Stomach smooth muscle (tissue), 2 donors: ENCODE measurements at regions not wholly inside any gene's neighbourhood (a gene's known extent, or its start where the extent isn't known, plus 50 kb on each side); places are given as distances from the start of the nearest gene placed in this dataset.

Experiments
- H3K27ac ChIP-seq: one replicate; pipeline ENCODE4 v1.7.0; 2013; ENCODE audit warnings: mild to moderate bottlenecking, low read length, inconsistent platforms
- H3K27me3 ChIP-seq, 2 donors: one replicate each; pipeline ENCODE4 v1.7.0; 2013; ENCODE audit warnings: low read length in 2 of 2; ENCODE audit not compliant: insufficient read depth in 2 of 2, control insufficient read depth in 1 of 2
- H3K36me3 ChIP-seq, 2 donors: one replicate each; pipeline ENCODE4 v1.7.0; 2013; ENCODE audit warnings: low read length in 2 of 2; ENCODE audit not compliant: control insufficient read depth in 2 of 2, insufficient read depth in 2 of 2
- H3K4me1 ChIP-seq: one replicate; pipeline ENCODE4 v1.7.0; 2013; ENCODE audit warnings: low read length; ENCODE audit not compliant: control insufficient read depth, insufficient read depth
- H3K4me3 ChIP-seq, 2 donors: one replicate each; pipeline ENCODE4 v1.7.0; 2013; ENCODE audit warnings: low read length in 2 of 2
- H3K9ac ChIP-seq, 2 donors: one replicate each; pipeline ENCODE4 v1.7.0; 2013; ENCODE audit warnings: low read length in 2 of 2, mild to moderate bottlenecking in 1 of 2
- H3K9me3 ChIP-seq, 2 donors: one replicate each; pipeline ENCODE4 v1.7.0; 2013; ENCODE audit warnings: low read length in 2 of 2; ENCODE audit not compliant: control insufficient read depth in 2 of 2
- donor health status: healthy.
- donor health status: Pancreatic carcinoma.

DNA sequence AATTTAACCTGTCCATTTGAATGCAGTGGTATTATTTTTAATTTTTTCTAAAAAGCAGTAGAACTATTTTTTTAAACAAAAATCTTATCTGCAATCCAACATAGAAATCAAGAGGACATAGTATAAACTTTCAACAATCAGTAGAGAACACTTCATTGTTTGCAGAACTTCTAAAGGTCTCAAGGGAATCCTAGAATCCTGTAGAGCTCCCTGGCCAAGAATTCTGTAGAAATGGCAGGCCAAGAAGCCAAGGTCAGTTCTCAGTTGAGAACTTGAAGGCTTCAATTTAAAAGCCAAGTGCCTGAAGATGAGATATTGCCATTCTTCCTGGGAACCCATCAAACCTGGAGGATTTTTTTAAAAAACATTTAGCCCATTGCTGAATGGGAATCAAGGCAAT is 199.2 kb upstream of the KLF4 start:
- no peaks in the 10 kb centered on the region for H3K4me1 ChIP-seq
- H3K36me3 ChIP-seq: no peaks in the 10 kb centered on the region
- no peak overlapping the region for H3K9ac ChIP-seq
- no peak overlapping the region for H3K27ac ChIP-seq
- H3K27me3 ChIP-seq: no peaks in the 10 kb centered on the region
- no peak overlapping the region for H3K4me3 ChIP-seq
- no peaks in the 10 kb centered on the region for H3K9me3 ChIP-seq

DNA sequence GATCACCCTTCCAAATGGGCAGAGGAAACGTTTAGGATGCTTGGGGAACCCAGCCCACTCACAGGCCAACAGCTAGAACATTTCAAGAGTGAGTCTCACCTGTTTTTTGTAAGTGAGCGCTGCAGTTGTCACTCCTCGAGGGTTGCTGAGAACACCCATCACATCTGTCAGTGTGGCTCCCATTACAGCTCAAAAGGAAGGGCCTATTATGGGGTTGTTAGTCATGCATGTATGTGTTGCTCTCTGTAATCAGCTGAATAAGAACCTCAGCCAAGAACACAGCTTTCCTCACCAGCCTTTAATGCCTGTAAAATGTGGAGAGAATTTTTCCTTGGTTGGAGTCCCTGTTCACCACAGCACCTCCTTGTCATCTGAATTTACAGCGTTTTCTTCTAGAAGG is 196.3 kb upstream of the KLF4 start:
- Histone ChIP-seq H3K4me1 (no peaks in the 10 kb centered on the region), H3K27ac (no peak overlapping the region), H3K9me3 (no peaks in the 10 kb centered on the region), H3K9ac (no peak overlapping the region), H3K36me3 (no peaks in the 10 kb centered on the region), H3K27me3 (no peaks in the 10 kb centered on the region), H3K4me3 (no peak overlapping the region)

DNA sequence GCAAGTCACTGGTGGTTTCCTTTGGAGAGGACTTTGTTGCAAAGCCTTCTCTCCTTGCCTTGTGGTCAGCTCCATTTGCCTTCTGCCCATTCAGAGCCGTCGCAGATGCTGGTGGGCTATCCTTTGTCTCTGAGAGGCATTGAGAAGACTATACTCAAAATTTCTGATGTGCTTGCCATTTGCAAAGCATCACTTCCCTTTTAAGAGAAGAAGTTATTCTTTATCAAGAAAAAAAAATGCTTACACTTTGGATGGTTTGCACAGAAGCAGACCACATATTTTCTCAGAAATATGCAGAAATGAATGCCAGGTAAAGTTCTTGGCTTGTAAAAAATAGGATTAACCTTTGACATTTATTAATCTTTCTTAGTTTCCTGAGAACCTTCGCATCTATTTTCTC is 195.8 kb upstream of the KLF4 start:
- Histone ChIP-seq H3K27ac (no peak overlapping the region), H3K9me3 (no peaks in the 10 kb centered on the region), H3K9ac (no peak overlapping the region), H3K27me3 (no peaks in the 10 kb centered on the region), H3K4me1 (no peaks in the 10 kb centered on the region), H3K4me3 (no peak overlapping the region), H3K36me3 (no peaks in the 10 kb centered on the region)

DNA sequence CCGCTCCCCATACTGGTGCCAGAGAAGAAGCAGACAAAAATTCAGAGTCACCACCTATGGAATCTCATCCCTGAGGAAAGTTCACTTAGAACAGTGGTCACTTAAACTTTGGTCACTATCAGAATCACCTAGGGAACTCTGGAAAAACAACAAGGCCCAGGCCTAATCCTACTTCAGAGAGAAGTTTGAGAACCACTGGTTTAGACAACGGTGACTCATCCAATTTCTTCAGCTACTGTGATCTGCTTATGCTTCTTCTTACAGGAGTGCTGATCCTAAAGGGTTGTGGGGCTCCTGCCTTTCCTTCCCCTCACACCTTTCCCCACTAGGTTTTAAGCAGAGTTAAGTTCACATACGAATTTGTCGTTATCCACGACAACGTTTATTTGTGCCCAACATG is 194.7 kb upstream of the KLF4 start:
- no peak overlapping the region for H3K4me3 ChIP-seq
- no peaks in the 10 kb centered on the region for H3K4me1 ChIP-seq
- no peaks in the 10 kb centered on the region for H3K27me3 ChIP-seq
- H3K36me3 ChIP-seq: no peaks in the 10 kb centered on the region
- no peak overlapping the region for H3K27ac ChIP-seq
- H3K9ac ChIP-seq: no peak overlapping the region
- H3K9me3 ChIP-seq: no peaks in the 10 kb centered on the region

DNA sequence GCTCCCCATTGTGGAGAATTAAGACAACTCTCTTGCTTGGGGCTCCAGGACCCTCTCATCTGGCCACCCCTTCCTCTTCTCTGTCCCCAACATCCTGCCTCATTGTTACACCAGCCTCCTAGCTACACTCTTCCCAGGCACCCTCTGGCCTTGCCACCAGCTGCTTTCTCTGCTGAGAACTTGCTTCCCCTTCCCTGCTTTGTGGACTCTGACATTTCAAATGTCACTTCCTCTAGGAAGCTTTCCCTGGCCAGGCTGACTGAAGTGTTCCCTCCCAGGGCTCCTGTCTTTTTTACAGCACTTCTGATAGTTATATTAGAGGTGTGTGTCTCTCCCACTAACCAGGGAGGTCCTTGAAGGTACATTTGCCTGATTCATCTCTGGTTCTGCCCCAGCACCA is 194.0 kb upstream of the KLF4 start:
- Histone ChIP-seq H3K27ac (no peak overlapping the region), H3K9me3 (no peaks in the 10 kb centered on the region), H3K9ac (no peak overlapping the region), H3K4me3 (no peak overlapping the region), H3K4me1 (no peaks in the 10 kb centered on the region), H3K36me3 (no peaks in the 10 kb centered on the region), H3K27me3 (no peaks in the 10 kb centered on the region)

DNA sequence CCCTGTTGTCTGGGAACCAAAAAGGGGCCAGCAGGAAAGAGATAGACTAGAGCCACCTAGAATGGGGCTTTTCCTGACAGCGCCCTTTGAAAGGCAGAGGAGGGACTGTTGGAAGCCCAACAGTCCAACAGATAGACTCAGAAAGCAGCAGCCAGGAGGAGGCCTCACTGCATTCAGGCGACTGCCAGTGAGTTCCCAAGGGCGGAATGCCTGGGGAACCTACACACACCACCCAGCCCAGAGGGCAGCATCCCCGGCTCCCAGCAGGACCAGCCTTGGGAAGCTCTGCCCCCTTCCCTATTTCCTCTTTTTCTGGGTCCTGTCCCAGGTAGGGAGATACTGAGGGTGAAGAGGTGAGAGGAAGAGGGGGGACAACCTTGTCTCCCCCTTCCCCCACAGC is 192.4 kb upstream of the KLF4 start:
- Histone ChIP-seq H3K4me3 (no peak overlapping the region), H3K27me3 (no peaks in the 10 kb centered on the region), H3K9ac (no peak overlapping the region)

DNA sequence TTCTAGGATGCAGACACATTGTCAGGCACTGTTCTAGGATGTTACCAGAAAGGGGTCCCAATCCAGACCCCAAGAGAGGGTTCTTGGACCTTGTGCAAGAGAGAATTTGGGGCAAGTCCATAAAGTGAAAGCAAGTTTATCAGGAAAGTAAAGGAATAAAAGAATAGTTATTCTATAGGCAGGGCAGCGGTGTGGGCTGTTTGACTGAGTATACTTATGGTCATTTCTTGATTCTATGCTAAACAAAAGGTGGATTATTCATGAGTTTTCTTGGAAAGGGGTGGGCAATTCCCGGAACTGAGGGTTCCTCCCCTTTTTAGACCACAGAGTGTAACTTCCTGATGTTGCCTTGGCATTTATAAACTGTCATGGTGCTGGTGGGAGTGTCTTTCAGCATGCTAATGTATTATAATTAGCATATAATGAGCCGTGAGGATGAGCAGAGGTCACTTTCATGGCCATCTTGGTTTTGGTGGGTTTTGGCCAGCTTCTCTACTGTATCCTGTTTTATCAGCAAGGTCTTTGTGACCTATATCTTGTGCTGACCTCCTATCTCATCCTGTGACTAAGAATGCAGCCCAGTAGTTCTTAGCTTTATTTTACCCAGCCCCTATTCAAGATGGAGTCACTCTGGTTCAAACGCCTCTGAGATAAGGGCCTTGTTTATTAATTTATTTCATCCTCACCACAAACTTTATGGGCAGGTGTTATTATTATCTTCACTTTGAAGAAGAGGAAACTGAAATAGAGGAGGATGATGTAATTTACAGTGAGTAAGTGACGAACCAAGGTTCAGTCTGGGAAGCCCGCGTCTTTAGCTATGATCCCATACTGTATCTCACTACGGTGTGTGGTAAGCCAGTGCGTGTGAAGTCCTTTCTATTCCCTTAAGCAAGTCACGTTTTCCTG is 186.0 kb upstream of the KLF4 start:
- Histone ChIP-seq H3K4me1 (no peaks in the 10 kb centered on the region), H3K9me3 (no peaks in the 10 kb centered on the region), H3K4me3 (no peak overlapping the region), H3K27ac (no peak overlapping the region), H3K36me3 (no peaks in the 10 kb centered on the region), H3K27me3 (no peaks in the 10 kb centered on the region), H3K9ac (no peak overlapping the region)

More for the DNA sequence above, 192.4 kb upstream of the KLF4 start:
- H3K4me1 ChIP-seq: no peaks in the 10 kb centered on the region
- no peaks in the 10 kb centered on the region for H3K36me3 ChIP-seq
- no peak overlapping the region for H3K27ac ChIP-seq
- H3K9me3 ChIP-seq: no peaks in the 10 kb centered on the region

DNA sequence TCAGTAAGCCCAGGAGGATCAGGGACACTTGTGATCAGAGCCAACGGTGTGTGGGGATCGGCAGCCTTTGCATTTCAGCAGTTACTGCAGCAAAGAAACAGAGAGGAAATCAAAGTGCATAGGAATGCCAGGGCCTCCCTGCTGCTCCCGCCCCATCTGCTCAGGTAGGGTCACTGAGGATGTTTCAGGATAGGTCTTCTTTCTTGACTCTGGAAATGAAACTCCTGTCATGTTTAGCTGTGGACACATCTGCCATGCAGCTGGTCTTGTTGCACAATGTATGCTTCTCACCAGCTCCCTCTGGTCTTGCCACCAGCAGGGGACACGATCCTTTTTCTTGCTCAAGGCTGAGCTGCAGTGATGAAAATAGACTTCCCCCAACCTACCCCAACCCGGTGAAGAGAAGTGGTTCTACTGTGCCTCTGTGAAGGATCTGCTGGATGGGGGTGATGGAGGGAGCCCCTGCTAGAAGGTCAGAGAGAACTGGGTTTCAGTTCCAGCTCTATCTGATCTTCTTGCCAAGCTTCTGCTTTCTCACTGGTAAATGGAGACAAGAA is 185.2 kb upstream of the KLF4 start:
- Histone ChIP-seq H3K27ac (no peak overlapping the region), H3K9ac (no peak overlapping the region), H3K4me3 (no peak overlapping the region), H3K9me3 (no peaks in the 10 kb centered on the region), H3K27me3 (no peaks in the 10 kb centered on the region), H3K36me3 (no peaks in the 10 kb centered on the region), H3K4me1 (no peaks in the 10 kb centered on the region)

DNA sequence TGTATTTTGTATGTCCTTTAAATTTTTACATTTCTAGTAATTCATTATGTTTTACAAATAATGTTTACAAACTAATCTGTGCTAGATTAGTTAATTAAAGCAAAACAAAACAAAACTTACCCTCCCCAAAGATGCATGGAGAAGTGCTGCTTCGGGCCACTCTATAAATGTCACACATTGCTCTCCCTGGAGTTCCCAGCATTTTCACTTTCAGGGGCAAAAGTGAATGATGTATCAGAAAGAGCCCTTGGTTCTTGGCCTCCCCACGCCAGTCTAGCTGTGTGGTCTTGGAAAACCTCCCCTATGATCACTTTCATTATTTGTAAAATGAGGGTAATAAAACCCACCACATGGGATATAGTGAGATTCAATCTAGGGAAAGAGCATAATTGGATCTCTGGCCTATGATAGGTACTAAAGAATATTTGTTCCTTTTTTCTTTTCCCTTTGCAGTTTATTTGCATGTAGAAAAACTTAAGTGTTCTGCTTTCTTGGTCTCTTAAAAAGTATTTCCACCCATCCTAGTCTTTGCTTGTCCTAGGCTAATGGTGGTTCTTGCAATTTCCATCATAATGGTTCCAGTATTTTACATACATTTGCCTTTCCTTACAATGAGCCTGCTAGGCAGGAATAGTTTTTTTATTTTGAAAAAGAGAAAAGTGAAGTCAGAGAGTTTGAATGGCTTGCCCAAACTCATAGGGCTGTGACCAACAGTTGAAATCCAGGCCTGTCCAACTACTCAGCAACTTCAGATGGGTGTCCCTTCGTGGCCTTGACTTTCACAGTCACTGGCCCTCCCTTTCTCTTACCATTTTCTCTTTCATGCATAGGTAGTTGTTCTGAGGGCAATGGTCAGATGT is 184.5 kb upstream of the KLF4 start:
- no peaks in the 10 kb centered on the region for H3K36me3 ChIP-seq
- no peaks in the 10 kb centered on the region for H3K27me3 ChIP-seq
- H3K4me1 ChIP-seq: no peaks in the 10 kb centered on the region
- no peak overlapping the region for H3K4me3 ChIP-seq
- no peak overlapping the region for H3K27ac ChIP-seq
- H3K9ac ChIP-seq: no peak overlapping the region
- no peaks in the 10 kb centered on the region for H3K9me3 ChIP-seq

DNA sequence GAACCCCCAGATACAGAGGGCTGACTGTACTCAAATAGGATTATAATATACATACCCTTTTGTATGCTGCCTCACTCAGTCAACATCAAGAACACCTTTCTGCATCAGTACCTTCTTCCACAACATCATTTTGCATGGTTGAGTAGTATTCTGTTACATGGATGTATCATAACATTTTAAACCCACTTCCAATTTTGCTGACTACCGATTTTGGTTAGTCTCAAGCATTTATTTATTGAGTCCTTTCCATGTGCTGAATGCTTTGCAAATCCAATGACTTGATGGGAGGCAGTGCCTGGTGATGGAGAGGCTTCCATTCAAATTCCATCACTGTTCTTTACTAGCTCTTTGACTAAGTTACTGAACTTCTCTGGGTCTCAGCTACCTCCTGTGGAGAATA is 182.0 kb upstream of the KLF4 start:
- no peak overlapping the region for H3K9ac ChIP-seq
- H3K4me1 ChIP-seq: peaks cover 7% of the 10 kb centered on the region
- H3K36me3 ChIP-seq: no peaks in the 10 kb centered on the region
- H3K9me3 ChIP-seq: no peaks in the 10 kb centered on the region
- H3K4me3 ChIP-seq: no peak overlapping the region
- no peaks in the 10 kb centered on the region for H3K27me3 ChIP-seq
- H3K27ac ChIP-seq: no peak overlapping the region
